HepG2 (cell line): ENCODE measurements at regions not wholly inside any gene's neighbourhood (a gene's known extent, or its start where the extent isn't known, plus 50 kb on each side); places are given as distances from the start of the nearest gene placed in this dataset.

ENCODE experiments used
- ATAC-seq: fragments of 200-7000 bp; cut with Tn5 transposase; 3 replicates; pipeline ENCODE4 v1.9.1; 2020; ENCODE audit warnings: mild to moderate bottlenecking, moderate library complexity
- BruUV-seq: library from RNA; stranded (reverse); fragments of 400-500 nt; replicated peaks from 2 replicates; lab custom pipeline; 2021; lab: Mats Ljungman, UMichigan
- CTCF ChIA-PET: fragments of 300-600 bp; formaldehyde crosslinking; extraction: SDS; loops from one replicate; lab custom pipeline; 2021; ENCODE audit warnings: low total read pairs, inconsistent platforms, low intra/inter-chr PET ratio; lab: Yijun Ruan, JAX
- POLR2A ChIA-PET: fragments of 350-600 bp; sonication (Branson Sonifier 250); formaldehyde crosslinking; loops from one replicate; lab custom pipeline; 2020; ENCODE audit warnings: antibody characterized with exemption, inconsistent platforms; lab: Yijun Ruan, JAX
- DNase-seq: peaks from one replicate; pipeline ENCODE4 v3.0.0-alpha.2; 2015; ENCODE audit warnings: low spot score
- FAIRE-seq: peaks from 3 replicates; lab custom pipeline; 2011; peaks lifted over from hg19 to GRCh38; lab: Jason Lieb, UNC
- H2AFZ ChIP-seq: one replicate; pipeline ENCODE4 v1.6.1; 2011; ENCODE audit warnings: low read length, inconsistent platforms
- H3K27ac ChIP-seq: fragments of 300-600 bp; 3 replicates; pipeline ENCODE4 v1.8.0; 2011; ENCODE audit warnings: mixed run types, mild to moderate bottlenecking, mixed read lengths, low read length, inconsistent platforms; ENCODE audit not compliant: insufficient read depth; ENCODE audit errors: extremely low read length
- H3K27me3 ChIP-seq, 2 experiments: fragments of 200-600 bp in 1 of 2; 2 replicates in 1 of 2; 3 replicates in 1 of 2; pipeline versions ENCODE4 v1.6.0 to v1.8.0; 2011; ENCODE audit warnings: low read length in 2 of 2, mild to moderate bottlenecking in 2 of 2, moderate library complexity in 2 of 2, inconsistent platforms in 1 of 2; ENCODE audit not compliant: insufficient read depth in 2 of 2, control insufficient read depth in 1 of 2
- H3K36me3 ChIP-seq, 2 experiments: fragments of 200-600 bp in 1 of 2; replicated peaks in 1 of 2; 2 replicates in 1 of 2; 3 replicates in 1 of 2; pipeline versions ENCODE4 v1.5.1 to v1.8.0; 2011; ENCODE audit warnings: low read length in 2 of 2, inconsistent platforms in 1 of 2; ENCODE audit not compliant: insufficient read depth in 2 of 2, control insufficient read depth in 1 of 2
- H3K4me1 ChIP-seq: 2 replicates; pipeline ENCODE4 v1.5.1; 2012; ENCODE audit warnings: low read length, inconsistent platforms; ENCODE audit not compliant: insufficient read depth
- H3K4me2 ChIP-seq: 2 replicates; pipeline ENCODE4 v1.6.0; 2011; ENCODE audit warnings: low read depth, low read length, inconsistent platforms
- H3K4me3 ChIP-seq, 3 experiments: fragments of 200-600 bp in 1 of 3; sonication (generic), shearing (Covaris generic) in 1 of 3; replicated peaks in 1 of 3; 2 replicates each; pipeline ENCODE4 v1.5.1; 2011 to 2016; ENCODE audit warnings: low read length in 3 of 3, inconsistent platforms in 2 of 3, low read depth in 2 of 3, mild to moderate bottlenecking in 2 of 3, control low read depth in 1 of 3, mixed read lengths in 1 of 3; ENCODE audit not compliant: insufficient read depth in 1 of 3
- H3K79me2 ChIP-seq: one replicate; pipeline ENCODE4 v1.6.1; 2011; ENCODE audit warnings: low read length, inconsistent platforms; ENCODE audit not compliant: insufficient read depth
- H3K9ac ChIP-seq: 2 replicates; pipeline ENCODE4 v1.6.0; 2011; ENCODE audit warnings: mild to moderate bottlenecking, low read depth, low read length, inconsistent platforms; ENCODE audit not compliant: insufficient read depth
- H3K9me3 ChIP-seq: 2 replicates; pipeline ENCODE4 v1.5.1; 2012; ENCODE audit warnings: mild to moderate bottlenecking, low read length
- H4K20me1 ChIP-seq: 2 replicates; pipeline ENCODE4 v1.6.0; 2011; ENCODE audit warnings: inconsistent platforms, mild to moderate bottlenecking, low read length, moderate library complexity; ENCODE audit not compliant: insufficient read depth
- EED ChIP-seq: sonication (generic); formaldehyde crosslinking; IDR thresholded peaks from 2 replicates; pipeline ENCODE4 v1.5.0; 2020; ENCODE audit warnings: mild to moderate bottlenecking, missing genetic modification reagents
- HNF1A ChIP-seq, 2 experiments: sonication (generic) in 1 of 2; formaldehyde crosslinking in 1 of 2; IDR thresholded peaks; 2 replicates each; pipeline versions ENCODE4 v1.4.0 to v1.6.1; 2016 to 2020; ENCODE audit warnings: borderline replicate concordance in 1 of 2, low read depth in 1 of 2, mild to moderate bottlenecking in 1 of 2, missing genetic modification reagents in 1 of 2
- ZNF710 ChIP-seq: sonication (generic); formaldehyde crosslinking; IDR thresholded peaks from 2 replicates; pipeline ENCODE4 v1.5.0; 2020; ENCODE audit warnings: mild to moderate bottlenecking, missing genetic modification reagents, borderline replicate concordance
- WGBS: methylation state at CpG from one replicate; pipeline ENCODE4 v1.1.6; 2017; ENCODE audit warnings: low lambda C conversion rate; 5-methylcytosine and 5-hydroxymethylcytosine counted together
- in situ Hi-C: cut with HindIII; loops from 2 replicates; pipeline ENCODE4 v1.10.0; 2017; ENCODE audit warnings: low pct_unique_long_range_greater_than_20kb; ENCODE audit not compliant: extremely low pct_ligation_motif_present
- intact Hi-C: fragments of 100-400 bp; cut with micrococcal nuclease; formaldehyde crosslinking; loops from one replicate; pipeline ENCODE4 v1.10.0; 2022; ENCODE audit not compliant: unreplicated experiment

GRCh38 chr15:69920221-69920620 is 177.5 kb downstream of the TLE3 start:
- Histone ChIP-seq H3K9ac (no peak overlapping the region), H3K27ac (no peak overlapping the region), H3K27me3 (peaks cover 0 to 10% of the 10 kb centered on the region in 2 experiments; a peak in 3 of 5 replicates), H2AFZ (no peak overlapping the region), H3K4me1 (no peaks in the 10 kb centered on the region), H3K4me2 (no peak overlapping the region), H3K9me3 (peaks cover 13% of the 10 kb centered on the region), H3K36me3 (no peaks in the 10 kb centered on the region), H4K20me1 (no peaks in the 10 kb centered on the region), H3K79me2 (no peaks in the 10 kb centered on the region), H3K4me3 (no peak overlapping the region)
- no peak for ATAC-seq
- no peak for DNase-seq
- intact Hi-C loops = no loop called here
- CTCF ChIA-PET = no interaction called here
- in situ Hi-C loops = no loop called here
- BruUV-seq = no TSS peak
- POLR2A ChIA-PET = no interaction called here
- TF ChIP-seq HNF1A (IDR thresholded peaks at IDR 0.05; ENCODE audit: low read depth) (no peak), HNF1A (CRISPR knock-in tag; IDR thresholded peaks at IDR 0.05; ENCODE audit: borderline replicate concordance) (no peak), ZNF710 (CRISPR knock-in tag) (no peak), EED (CRISPR knock-in tag) (no peak)
- 6% methylated on average over 2 of the region's 2 CpGs for WGBS
- FAIRE-seq = no peak
